Parathyroid adenoma (tissue), 2 donors: ENCODE measurements at regions not wholly inside any gene's neighbourhood (a gene's known extent, or its start where the extent isn't known, plus 50 kb on each side); places are given as distances from the start of the nearest gene placed in this dataset.

ENCODE experiments used
- H2AFZ ChIP-seq: fragments of 300-600 bp; sonication (generic); one replicate; pipeline ENCODE4 v1.7.0; 2017; ENCODE audit warnings: antibody characterized with exemption, mild to moderate bottlenecking
- H3K27ac ChIP-seq: fragments of 300-600 bp; sonication (generic); one replicate; pipeline ENCODE4 v1.7.0; 2017
- H3K27me3 ChIP-seq: fragments of 300-600 bp; sonication (generic); one replicate; pipeline ENCODE4 v1.7.0; 2017; ENCODE audit warnings: low read length; ENCODE audit not compliant: control insufficient read depth, insufficient read depth
- H3K36me3 ChIP-seq: fragments of 300-600 bp; sonication (generic); one replicate; pipeline ENCODE4 v1.7.0; 2017; ENCODE audit warnings: low read length; ENCODE audit not compliant: control insufficient read depth, insufficient read depth
- H3K4me1 ChIP-seq: fragments of 300-600 bp; sonication (generic); one replicate; pipeline ENCODE4 v1.7.0; 2017; ENCODE audit warnings: control low read depth
- H3K4me2 ChIP-seq: fragments of 300-600 bp; sonication (generic); one replicate; pipeline ENCODE4 v1.7.0; 2017; ENCODE audit warnings: low read length
- H3K4me3 ChIP-seq: fragments of 300-600 bp; sonication (generic); one replicate; pipeline ENCODE4 v1.7.0; 2017; ENCODE audit warnings: low read depth, low read length
- H3K79me2 ChIP-seq: fragments of 300-600 bp; sonication (generic); one replicate; pipeline ENCODE4 v1.7.0; 2017; ENCODE audit warnings: control low read depth
- H3K9ac ChIP-seq: fragments of 300-600 bp; sonication (generic); one replicate; pipeline ENCODE4 v1.7.0; 2017; ENCODE audit warnings: mild to moderate bottlenecking
- H3K9me3 ChIP-seq: fragments of 300-600 bp; sonication (generic); one replicate; pipeline ENCODE4 v1.7.0; 2017; ENCODE audit warnings: low read length; ENCODE audit not compliant: control insufficient read depth
- CTCF ChIP-seq: fragments of 300-600 bp; sonication (generic); IDR thresholded peaks from one replicate; pipeline ENCODE4 v1.7.0; 2017; ENCODE audit warnings: antibody characterized with exemption, mild to moderate bottlenecking
- donor health status: primary hyperparathyroidism.

- H3K36me3 ChIP-seq, result no peaks in the 10 kb centered on the region
- H3K4me2 ChIP-seq, result no peak overlapping the region
- no peaks in the 10 kb centered on the region for H3K79me2 ChIP-seq
- H3K27ac ChIP-seq, result no peak overlapping the region
- H3K9ac ChIP-seq, result no peak overlapping the region
- TF ChIP-seq CTCF, result no peak
- H2AFZ ChIP-seq, result no peak overlapping the region
- no peaks in the 10 kb centered on the region for H3K4me1 ChIP-seq
- H3K27me3 ChIP-seq, result no peaks in the 10 kb centered on the region
- no peaks in the 10 kb centered on the region for H3K9me3 ChIP-seq
- H3K4me3 ChIP-seq, result no peak overlapping the region
Observed at GRCh38 chr20:24109008-24109407, 120.4 kb upstream of the GGTLC1 start.

GRCh38 chr20:24108581-24108980 is 120.0 kb upstream of the GGTLC1 start:
- no peaks in the 10 kb centered on the region for H3K27me3 ChIP-seq
- no peak overlapping the region for H3K9ac ChIP-seq
- H3K27ac ChIP-seq, result no peak overlapping the region
- no peak overlapping the region for H2AFZ ChIP-seq
- H3K4me3 ChIP-seq, result no peak overlapping the region
- no peak overlapping the region for H3K4me2 ChIP-seq
- no peaks in the 10 kb centered on the region for H3K4me1 ChIP-seq
- no peak for TF ChIP-seq CTCF
- no peaks in the 10 kb centered on the region for H3K79me2 ChIP-seq
- H3K36me3 ChIP-seq, result no peaks in the 10 kb centered on the region
- H3K9me3 ChIP-seq, result no peaks in the 10 kb centered on the region

GRCh38 chr20:24106801-24107445 is 118.3 kb upstream of the GGTLC1 start:
- Histone ChIP-seq H3K4me1 (no peaks in the 10 kb centered on the region), H3K9ac (no peak overlapping the region), H3K27me3 (no peaks in the 10 kb centered on the region), H3K27ac (no peak overlapping the region), H2AFZ (no peak overlapping the region), H3K36me3 (no peaks in the 10 kb centered on the region), H3K79me2 (no peaks in the 10 kb centered on the region), H3K4me3 (no peak overlapping the region), H3K9me3 (no peaks in the 10 kb centered on the region), H3K4me2 (no peak overlapping the region)
- TF ChIP-seq CTCF, result no peak

GRCh38 chr20:24106150-24106800 is 117.7 kb upstream of the GGTLC1 start:
- no peaks in the 10 kb centered on the region for H3K9me3 ChIP-seq
- no peaks in the 10 kb centered on the region for H3K79me2 ChIP-seq
- H3K27ac ChIP-seq, result no peak overlapping the region
- no peak overlapping the region for H3K4me3 ChIP-seq
- H3K9ac ChIP-seq, result no peak overlapping the region
- no peak overlapping the region for H2AFZ ChIP-seq
- TF ChIP-seq CTCF, result no peak
- H3K4me2 ChIP-seq, result no peak overlapping the region
- H3K36me3 ChIP-seq, result no peaks in the 10 kb centered on the region
- no peaks in the 10 kb centered on the region for H3K27me3 ChIP-seq
- H3K4me1 ChIP-seq, result no peaks in the 10 kb centered on the region
